PFSK-1 (cell line): ENCODE measurements at regions not wholly inside any gene's neighbourhood (a gene's known extent, or its start where the extent isn't known, plus 50 kb on each side); places are given as distances from the start of the nearest gene placed in this dataset.

Experiments used
- POLR2AphosphoS5 ChIP-seq: IDR thresholded peaks from 2 replicates; pipeline ENCODE4 v1.6.1; 2012; ENCODE audit warnings: low read depth, mild to moderate bottlenecking, control low read depth, low read length, moderate library complexity
- REST ChIP-seq, 2 experiments: IDR thresholded peaks; 2 replicates each; pipeline versions ENCODE4 v1.6.1 to v1.8.0; 2011 to 2012; ENCODE audit warnings: low read depth in 2 of 2, low read length in 2 of 2, control low read depth in 1 of 2, inconsistent platforms in 1 of 2, mild to moderate bottlenecking in 1 of 2, moderate library complexity in 1 of 2; ENCODE audit not compliant: insufficient read depth in 1 of 2
- SIN3A ChIP-seq: IDR thresholded peaks from 2 replicates; pipeline ENCODE4 v1.6.1; 2012; ENCODE audit warnings: mild to moderate bottlenecking, low read length, moderate library complexity, borderline replicate concordance; ENCODE audit not compliant: insufficient read depth
- TAF1 ChIP-seq: IDR thresholded peaks from 2 replicates; pipeline ENCODE4 v1.6.1; 2012; ENCODE audit warnings: low read length, control low read depth, borderline replicate concordance; ENCODE audit not compliant: insufficient read depth

- no peak for TF ChIP-seq POLR2AphosphoS5
- no peak for TF ChIP-seq TAF1
- no peak for TF ChIP-seq REST (IDR thresholded peaks at IDR 0.05; ENCODE audit: insufficient read depth in 1 of 2, low read depth in 2 of 2, low read length in 2 of 2)
- no peak for TF ChIP-seq SIN3A
Observed at GRCh38 chr2:238658054-238658407, 189.9 kb upstream of the TWIST2 start.
